Neuronal stem cell (in vitro differentiated cells): ENCODE measurements at regions not wholly inside any gene's neighbourhood (a gene's known extent, or its start where the extent isn't known, plus 50 kb on each side); places are given as distances from the start of the nearest gene placed in this dataset.

ENCODE experiments used
- DNase-seq: peaks from one replicate; pipeline ENCODE4 v3.0.0-alpha.2; 2013; ENCODE audit warnings: low spot score
- H2AFZ ChIP-seq: one replicate; pipeline ENCODE4 v1.6.1; 2013; ENCODE audit warnings: mild to moderate bottlenecking, low read length, inconsistent platforms
- H2AK5ac ChIP-seq: 2 replicates; pipeline ENCODE4 v1.6.1; 2013; ENCODE audit warnings: low read depth, mild to moderate bottlenecking, inconsistent platforms, low read length, moderate library complexity, mixed read lengths
- H2BK120ac ChIP-seq: 2 replicates; pipeline ENCODE4 v1.6.1; 2013; ENCODE audit warnings: low read depth, mild to moderate bottlenecking, inconsistent platforms, low read length, moderate library complexity, mixed read lengths
- H2BK12ac ChIP-seq: one replicate; pipeline ENCODE4 v1.6.1; 2013; ENCODE audit warnings: low read length, inconsistent platforms
- H2BK15ac ChIP-seq: 2 replicates; pipeline ENCODE4 v1.6.1; 2013; ENCODE audit warnings: mild to moderate bottlenecking, low read length, inconsistent platforms, mixed read lengths
- H2BK5ac ChIP-seq: one replicate; pipeline ENCODE4 v1.6.1; 2013; ENCODE audit warnings: inconsistent platforms, mild to moderate bottlenecking, low read length, moderate library complexity
- H3K14ac ChIP-seq: one replicate; pipeline ENCODE4 v1.6.1; 2013; ENCODE audit warnings: low read length, inconsistent platforms
- H3K18ac ChIP-seq: 2 replicates; pipeline ENCODE4 v1.6.1; 2013; ENCODE audit warnings: low read length, inconsistent platforms
- H3K23ac ChIP-seq: 2 replicates; pipeline ENCODE4 v1.6.1; 2013; ENCODE audit warnings: low read depth, mild to moderate bottlenecking, mixed read lengths, low read length, inconsistent platforms; ENCODE audit not compliant: poor library complexity
- H3K27ac ChIP-seq: replicated peaks from 3 replicates; pipeline ENCODE4 v1.5.1; 2013; ENCODE audit warnings: low read length, inconsistent platforms
- H3K27me3 ChIP-seq, 3 experiments: 2 replicates each; pipeline ENCODE4 v1.6.1; 2013; ENCODE audit warnings: low read length in 3 of 3, mild to moderate bottlenecking in 2 of 3, inconsistent platforms in 1 of 3, low read depth in 1 of 3, mixed read lengths in 1 of 3, moderate library complexity in 1 of 3; ENCODE audit not compliant: control insufficient read depth in 3 of 3, insufficient read depth in 3 of 3
- H3K36me3 ChIP-seq, 2 donors: replicated peaks in 1 of 2; 2 replicates each; pipeline ENCODE4 v1.6.1; 2013; ENCODE audit warnings: low read length in 2 of 2; ENCODE audit not compliant: control insufficient read depth in 2 of 2, insufficient read depth in 2 of 2
- H3K4ac ChIP-seq: 2 replicates; pipeline ENCODE4 v1.6.1; 2013; ENCODE audit warnings: inconsistent platforms, mild to moderate bottlenecking, low read length, moderate library complexity
- H3K4me1 ChIP-seq, 2 donors: 1 replicate in 1 of 2; 2 replicates in 1 of 2; pipeline ENCODE4 v1.6.1; 2013; ENCODE audit warnings: low read length in 2 of 2, low read depth in 1 of 2; ENCODE audit not compliant: control insufficient read depth in 2 of 2, insufficient read depth in 1 of 2
- H3K4me2 ChIP-seq: one replicate; pipeline ENCODE4 v1.6.1; 2013; ENCODE audit warnings: mild to moderate bottlenecking, low read length, inconsistent platforms; ENCODE audit not compliant: insufficient read depth, poor library complexity, severe bottlenecking
- H3K4me3 ChIP-seq, 2 donors: 2 replicates each; pipeline ENCODE4 v1.5.1; 2013; ENCODE audit warnings: low read length in 2 of 2, mild to moderate bottlenecking in 2 of 2, inconsistent platforms in 1 of 2, moderate library complexity in 1 of 2
- H3K79me1 ChIP-seq: one replicate; pipeline ENCODE4 v1.6.1; 2013; ENCODE audit warnings: low read depth, mild to moderate bottlenecking, inconsistent platforms, low read length, moderate library complexity
- H3K9ac ChIP-seq: one replicate; pipeline ENCODE4 v1.6.1; 2013; ENCODE audit warnings: mild to moderate bottlenecking, low read depth, low read length, inconsistent platforms; ENCODE audit not compliant: poor library complexity
- H3K9me3 ChIP-seq, 2 donors: replicated peaks in 1 of 2; 2 replicates each; pipeline versions ENCODE3 to v1.6.1; 2013; ENCODE audit warnings: low read length in 2 of 2, mild to moderate bottlenecking in 2 of 2, inconsistent platforms in 1 of 2, low read depth in 1 of 2, mixed read lengths in 1 of 2, moderate library complexity in 1 of 2; ENCODE audit not compliant: control insufficient read depth in 2 of 2, insufficient read depth in 1 of 2
- H4K8ac ChIP-seq: one replicate; pipeline ENCODE4 v1.6.1; 2013; ENCODE audit warnings: low read depth, mild to moderate bottlenecking, inconsistent platforms, low read length, moderate library complexity
- H4K91ac ChIP-seq: one replicate; pipeline ENCODE4 v1.6.1; 2013; ENCODE audit warnings: low read length, low read depth, mild to moderate bottlenecking, inconsistent platforms; ENCODE audit not compliant: poor library complexity
- WGBS, 2 donors: extraction: QIAGEN DNeasy Blood & Tissue Kit; methylation state at CpG; one replicate each; pipeline ENCODE4 v1.1.7; 2013; ENCODE audit warnings: missing lambda C conversion rate in 2 of 2, mixed read lengths in 1 of 2; ENCODE audit not compliant: insufficient read length in 2 of 2, insufficient replicate concordance in 1 of 2; ENCODE audit errors: extremely low coverage in 2 of 2; 5-methylcytosine and 5-hydroxymethylcytosine counted together

DNA sequence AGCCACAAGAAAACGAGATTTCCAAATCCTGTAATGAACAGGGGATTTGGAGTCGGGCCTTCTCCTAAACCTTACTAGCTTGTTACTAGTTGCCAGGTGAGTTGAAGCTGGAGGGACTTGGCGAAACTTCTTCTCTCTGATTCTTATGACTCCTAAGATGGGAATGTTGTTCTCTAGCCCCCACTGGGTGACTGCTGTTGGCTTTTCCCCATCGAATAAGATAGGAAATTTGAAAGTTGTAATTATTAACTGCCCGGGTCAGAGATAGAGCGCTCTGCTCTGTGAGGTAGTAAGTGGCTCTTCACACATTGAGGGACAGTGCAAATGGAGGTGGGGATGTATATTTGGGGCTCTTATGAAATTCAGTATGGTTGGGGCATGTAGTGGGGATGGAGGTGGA, 111.2 kb upstream of the MBNL2 start:
- Histone ChIP-seq H3K9me3 (no peaks in the 10 kb centered on the region), H3K4me1 (peaks cover 24 to 25% of the 10 kb centered on the region in 2 donors), H4K91ac (no peak overlapping the region), H2BK15ac (no peak overlapping the region), H3K4ac (no peak overlapping the region), H3K23ac (no peak overlapping the region), H3K14ac (no peak overlapping the region), H3K27me3 (peaks cover 0 to 62% (median 0%) of the 10 kb centered on the region in 3 experiments), H3K18ac (no peak overlapping the region), H3K4me2 (no peak overlapping the region), H2BK120ac (no peak overlapping the region), H4K8ac (no peak overlapping the region), H2BK5ac (no peak overlapping the region), H2AK5ac (no peak overlapping the region), H3K9ac (no peak overlapping the region), H3K4me3 (no peak overlapping the region), H3K36me3 (no peaks in the 10 kb centered on the region), H2BK12ac (no peak overlapping the region), H2AFZ (no peak overlapping the region), H3K79me1 (no peaks in the 10 kb centered on the region), H3K27ac (no peak overlapping the region)
- no peak for DNase-seq
- WGBS, 2 donors: no CpG with 5 or more reads among the region's 6 CpGs

DNA sequence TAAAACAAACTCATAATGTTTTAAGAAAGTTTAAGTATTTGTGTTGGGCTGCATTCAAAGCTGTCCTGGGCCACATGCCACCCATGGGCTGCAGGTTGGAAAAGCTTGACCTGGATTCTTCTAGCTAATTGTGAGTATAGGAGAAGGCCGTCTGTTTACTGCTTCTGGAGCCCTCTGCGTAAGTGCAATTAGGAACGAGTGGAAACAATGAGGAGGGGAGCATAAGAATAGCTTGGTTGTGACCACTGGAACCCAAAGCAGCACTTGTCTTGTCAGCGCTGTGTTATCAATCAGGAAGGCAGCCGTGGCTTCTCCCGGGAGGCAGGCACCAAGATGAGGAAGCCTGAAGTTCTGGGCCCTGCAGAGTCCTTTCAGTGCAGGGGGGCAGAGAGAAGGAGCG, 110.4 kb upstream of the MBNL2 start:
- Histone ChIP-seq H3K4me1 (peaks cover 24 to 25% of the 10 kb centered on the region in 2 donors), H2BK15ac (no peak overlapping the region), H3K4ac (no peak overlapping the region), H3K9ac (no peak overlapping the region), H4K91ac (no peak overlapping the region), H3K14ac (no peak overlapping the region), H2BK12ac (no peak overlapping the region), H3K79me1 (no peaks in the 10 kb centered on the region), H3K36me3 (no peaks in the 10 kb centered on the region), H4K8ac (no peak overlapping the region), H2AK5ac (no peak overlapping the region), H3K27ac (no peak overlapping the region), H3K4me3 (no peak overlapping the region), H3K27me3 (peaks cover 0 to 69% (median 0%) of the 10 kb centered on the region in 3 experiments), H3K4me2 (no peak overlapping the region), H2BK5ac (no peak overlapping the region), H3K23ac (no peak overlapping the region), H3K9me3 (no peaks in the 10 kb centered on the region), H2AFZ (no peak overlapping the region), H3K18ac (no peak overlapping the region), H2BK120ac (no peak overlapping the region)
- no peak for DNase-seq
- no CpG with 5 or more reads among the region's 7 CpGs for WGBS, 2 donors

DNA sequence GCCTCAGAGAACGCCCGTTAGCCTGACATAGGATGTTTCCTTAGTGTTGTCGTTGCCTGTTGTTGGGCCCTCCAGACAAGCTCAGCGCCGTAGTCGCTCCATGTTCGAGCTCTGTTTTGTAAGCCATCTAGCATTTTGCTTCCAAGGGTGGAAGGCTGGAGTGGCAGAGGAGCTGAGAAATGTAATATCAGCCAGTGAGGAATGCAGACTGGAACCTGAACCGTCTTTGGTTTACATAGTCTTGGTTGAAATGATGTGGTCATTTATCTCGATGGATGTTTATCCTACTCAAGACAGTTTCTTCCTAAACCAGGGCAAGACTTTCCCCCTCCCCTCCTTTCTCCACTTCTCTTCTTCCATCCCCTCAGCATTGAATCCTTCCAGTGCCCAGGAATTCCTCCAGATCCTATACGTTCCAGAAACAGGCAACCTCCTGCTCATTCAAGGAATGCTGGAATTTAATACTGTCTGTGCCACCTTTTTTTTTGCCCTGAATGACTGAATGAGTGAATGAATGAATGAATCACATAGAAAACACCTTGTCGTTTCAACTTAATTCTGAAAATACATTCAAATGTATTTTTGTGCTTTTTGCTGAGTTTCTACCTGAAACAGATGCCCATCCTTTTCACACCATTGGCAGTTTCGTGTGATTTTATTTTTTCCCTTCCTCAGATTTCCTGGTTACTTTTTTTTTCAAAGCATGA, 109.5 kb upstream of the MBNL2 start:
- H2BK15ac ChIP-seq: no peak overlapping the region
- H2AFZ ChIP-seq: no peak overlapping the region
- no peak overlapping the region for H2BK12ac ChIP-seq
- H4K8ac ChIP-seq: no peak overlapping the region
- H3K23ac ChIP-seq: no peak overlapping the region
- no peak overlapping the region for H3K9ac ChIP-seq
- no peak overlapping the region for H3K4me2 ChIP-seq
- peaks cover 0 to 75% (median 0%) of the 10 kb centered on the region in 3 experiments for H3K27me3 ChIP-seq
- no peak overlapping the region for H3K14ac ChIP-seq
- no peak overlapping the region for H2BK5ac ChIP-seq
- H4K91ac ChIP-seq: no peak overlapping the region
- no peak overlapping the region for H3K4me3 ChIP-seq
- no peak overlapping the region for H3K4ac ChIP-seq
- H3K27ac ChIP-seq: no peak overlapping the region
- peaks cover 24 to 25% of the 10 kb centered on the region in 2 donors for H3K4me1 ChIP-seq
- H2BK120ac ChIP-seq: no peak overlapping the region
- no peaks in the 10 kb centered on the region for H3K79me1 ChIP-seq
- H3K36me3 ChIP-seq: no peaks in the 10 kb centered on the region
- H2AK5ac ChIP-seq: no peak overlapping the region
- no peak for DNase-seq
- WGBS, 2 donors: no CpG with 5 or more reads among the region's 12 CpGs
- no peak overlapping the region for H3K18ac ChIP-seq
- H3K9me3 ChIP-seq: no peaks in the 10 kb centered on the region

DNA sequence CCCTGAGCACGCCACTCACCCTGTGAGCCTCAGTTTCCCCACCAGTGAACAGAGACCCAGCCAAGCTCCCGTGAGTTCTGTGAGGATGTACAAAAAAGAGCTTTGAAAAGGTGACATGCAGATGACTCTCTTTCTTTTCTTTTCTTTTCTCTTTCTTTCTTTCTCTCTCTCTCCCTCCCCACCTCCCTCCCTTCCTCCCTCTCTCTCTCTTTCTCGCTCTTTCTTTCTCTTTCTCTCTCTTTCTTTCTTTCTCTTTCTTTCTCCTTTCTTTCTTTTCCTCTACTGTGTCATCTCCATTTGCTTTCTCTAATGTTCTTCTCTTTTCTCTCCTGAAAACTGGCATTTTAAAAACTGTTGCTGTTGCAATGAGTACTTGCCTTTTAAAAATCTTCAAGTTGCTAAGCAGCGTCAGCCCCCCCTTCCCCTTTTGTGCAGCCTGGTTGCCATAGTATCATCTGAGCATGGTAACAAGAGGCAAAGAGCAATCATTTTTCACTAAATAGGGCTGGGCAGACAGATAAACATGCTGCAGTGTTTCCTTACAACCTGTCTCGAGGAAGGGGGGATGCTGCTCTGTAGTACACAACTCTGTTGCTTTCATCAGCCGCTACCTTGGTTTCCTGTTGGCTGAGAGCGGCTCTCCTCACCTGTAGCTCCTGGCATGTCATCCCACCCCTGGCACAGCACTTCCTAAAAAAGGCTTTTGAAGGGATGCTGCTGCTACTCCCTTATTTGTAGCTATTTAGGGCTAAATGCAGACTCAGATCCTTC, 108.7 kb upstream of the MBNL2 start:
- no peak overlapping the region for H3K27ac ChIP-seq
- H3K4me1 ChIP-seq: peaks cover 24 to 25% of the 10 kb centered on the region in 2 donors
- H2BK12ac ChIP-seq: no peak overlapping the region
- no peak for DNase-seq
- no peaks in the 10 kb centered on the region for H3K9me3 ChIP-seq
- H2BK15ac ChIP-seq: no peak overlapping the region
- no peak overlapping the region for H2AFZ ChIP-seq
- no peak overlapping the region for H3K4me2 ChIP-seq
- H3K18ac ChIP-seq: no peak overlapping the region
- H3K27me3 ChIP-seq: peaks cover 0 to 77% (median 0%) of the 10 kb centered on the region in 3 experiments
- H3K9ac ChIP-seq: no peak overlapping the region
- H4K91ac ChIP-seq: no peak overlapping the region
- no peak overlapping the region for H3K4ac ChIP-seq
- no CpG with 5 or more reads among the region's 7 CpGs for WGBS, 2 donors
- H3K36me3 ChIP-seq: no peaks in the 10 kb centered on the region
- H2BK5ac ChIP-seq: no peak overlapping the region
- no peak overlapping the region for H2BK120ac ChIP-seq
- no peak overlapping the region for H3K4me3 ChIP-seq
- no peak overlapping the region for H3K23ac ChIP-seq
- no peak overlapping the region for H2AK5ac ChIP-seq
- no peaks in the 10 kb centered on the region for H3K79me1 ChIP-seq
- no peak overlapping the region for H3K14ac ChIP-seq
- H4K8ac ChIP-seq: no peak overlapping the region
